HG03439 (cell line): ENCODE measurements at regions not wholly inside any gene's neighbourhood (a gene's known extent, or its start where the extent isn't known, plus 50 kb on each side); places are given as distances from the start of the nearest gene placed in this dataset.

Experiments
- ATAC-seq: cut with Tn5 transposase; IDR thresholded peaks from one replicate; pipeline ENCODE4 v1.9.1; 2021; ENCODE audit warnings: mild to moderate bottlenecking, moderate library complexity; ENCODE audit not compliant: unreplicated experiment

DNA sequence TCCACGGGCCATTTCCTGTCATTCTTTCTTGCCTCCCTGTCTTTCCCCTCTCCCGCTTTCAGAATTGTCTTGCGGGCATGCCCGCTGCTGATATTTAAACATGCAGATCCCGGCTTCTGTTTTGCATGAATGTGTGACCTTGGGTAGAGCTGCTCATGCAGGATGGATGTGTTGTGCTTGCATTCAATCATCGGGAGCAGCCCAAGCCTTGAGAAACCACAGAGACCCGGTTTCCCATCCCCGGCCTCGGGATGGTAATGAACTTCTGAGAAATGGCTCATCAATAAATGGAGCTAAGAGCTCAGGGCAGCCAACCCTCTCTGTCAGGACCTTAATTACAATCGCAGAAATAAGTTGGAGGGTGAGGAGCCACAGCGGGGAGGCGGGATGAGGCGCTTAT lies 303.7 kb upstream of the TNRC6C start:
- ATAC-seq, result no peak

DNA sequence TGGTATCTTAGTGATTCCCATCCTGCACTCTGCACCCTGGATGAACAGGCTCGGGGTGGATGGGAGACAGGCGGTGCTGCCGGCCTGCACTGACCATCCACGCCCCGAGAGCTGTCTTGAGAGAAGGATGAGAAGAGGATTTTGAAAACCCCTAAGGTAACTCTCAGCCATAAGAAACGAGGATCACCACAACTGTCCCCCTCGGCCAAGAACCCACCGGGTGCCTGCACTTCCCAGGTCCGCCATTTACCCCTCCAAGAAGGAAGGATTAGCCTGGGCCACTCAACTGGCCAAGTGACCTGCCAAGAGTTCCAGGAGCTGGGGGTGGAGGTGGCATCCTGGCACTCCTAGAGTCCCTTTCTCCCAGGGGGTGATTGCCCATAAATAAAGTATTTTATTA lies 302.4 kb upstream of the TNRC6C start:
- no peak for ATAC-seq

DNA sequence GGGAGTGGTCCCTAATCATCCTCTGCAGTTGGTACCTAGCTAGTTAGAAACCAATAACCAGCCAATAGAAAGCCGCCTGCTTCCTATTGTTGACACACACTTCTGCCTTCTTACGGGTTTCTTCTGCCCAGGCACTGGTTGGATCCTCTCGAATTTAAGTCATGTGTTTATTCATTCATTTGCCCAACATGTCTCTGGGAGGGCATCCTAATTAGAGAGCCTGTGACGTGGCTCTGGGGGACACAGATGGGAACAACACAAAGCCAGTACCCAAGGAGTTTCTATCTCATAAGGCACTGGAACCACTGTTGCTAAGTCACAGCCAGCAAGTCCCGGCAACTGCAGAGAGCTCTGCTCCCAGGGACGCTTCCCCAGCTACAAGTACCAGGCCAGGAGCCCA lies 300.7 kb upstream of the TNRC6C start:
- no peak for ATAC-seq

DNA sequence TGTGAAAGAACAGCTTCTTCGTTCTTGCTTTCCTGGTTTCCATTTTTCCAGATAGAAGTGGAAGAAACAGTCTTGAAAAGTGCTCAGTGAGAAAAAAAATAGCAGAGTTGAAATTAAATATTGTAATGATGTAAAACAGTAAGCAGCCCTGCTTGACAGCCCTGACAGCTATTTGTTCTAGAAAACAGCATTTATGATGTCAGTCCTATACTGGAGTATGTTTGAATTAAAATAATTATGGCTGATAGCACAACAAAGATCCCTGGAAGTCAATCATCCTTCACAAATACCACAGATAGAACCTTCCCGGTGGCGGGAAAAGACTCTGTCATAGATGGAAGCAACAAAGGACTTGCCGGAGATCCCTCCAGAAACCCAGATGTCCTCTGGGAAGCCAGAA lies 298.0 kb upstream of the TNRC6C start:
- ATAC-seq, result no peak

DNA sequence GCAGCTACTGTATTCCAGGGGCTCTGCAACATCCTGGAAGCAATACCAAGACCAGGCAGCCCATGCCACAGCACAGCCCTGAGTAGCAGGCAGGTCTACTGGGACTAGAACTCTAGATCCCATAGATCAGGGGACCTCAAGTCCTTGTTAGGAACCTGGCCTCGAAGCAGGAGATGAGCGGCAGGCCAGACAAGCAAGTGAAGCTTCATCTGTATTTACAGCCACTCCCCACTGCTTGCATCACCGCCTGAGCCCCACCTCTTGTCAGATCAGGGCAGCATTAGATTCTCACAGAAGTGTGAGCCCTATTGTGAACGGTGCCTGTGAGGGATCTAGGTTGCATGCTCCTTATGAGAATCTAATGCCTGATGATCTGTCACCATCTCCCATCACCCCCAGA lies 295.7 kb upstream of the TNRC6C start:
- no peak for ATAC-seq

DNA sequence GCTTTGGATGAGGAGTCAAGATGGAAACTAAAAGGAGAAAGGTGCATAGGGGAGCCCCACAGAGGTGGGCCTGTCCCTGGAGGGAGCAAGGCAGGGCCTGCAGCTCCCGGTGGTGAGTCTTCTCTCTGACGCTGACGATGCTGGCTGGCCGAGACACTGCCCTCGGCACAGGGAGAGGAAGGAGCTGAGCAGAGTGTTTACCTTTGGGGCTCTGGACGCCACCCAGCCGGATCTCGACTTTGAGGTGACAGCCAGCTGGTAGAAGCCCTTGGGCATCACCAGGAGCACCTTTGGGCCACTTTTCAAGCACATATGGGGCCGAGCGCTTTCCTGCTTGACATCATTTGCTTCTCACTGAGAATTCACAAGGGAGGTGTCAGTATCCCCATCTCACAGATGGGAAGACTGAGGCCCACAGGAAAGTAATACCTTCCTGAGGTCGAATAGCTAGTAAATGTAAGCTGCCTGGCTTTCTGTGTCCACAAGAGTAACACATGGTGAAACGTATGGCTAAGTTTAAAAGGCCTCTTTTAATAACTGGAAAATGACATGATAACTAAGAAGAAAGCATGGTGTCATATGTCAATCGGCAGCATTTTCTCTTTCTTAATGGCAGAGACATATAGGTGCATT lies 294.3 kb upstream of the TNRC6C start:
- no peak for ATAC-seq

DNA sequence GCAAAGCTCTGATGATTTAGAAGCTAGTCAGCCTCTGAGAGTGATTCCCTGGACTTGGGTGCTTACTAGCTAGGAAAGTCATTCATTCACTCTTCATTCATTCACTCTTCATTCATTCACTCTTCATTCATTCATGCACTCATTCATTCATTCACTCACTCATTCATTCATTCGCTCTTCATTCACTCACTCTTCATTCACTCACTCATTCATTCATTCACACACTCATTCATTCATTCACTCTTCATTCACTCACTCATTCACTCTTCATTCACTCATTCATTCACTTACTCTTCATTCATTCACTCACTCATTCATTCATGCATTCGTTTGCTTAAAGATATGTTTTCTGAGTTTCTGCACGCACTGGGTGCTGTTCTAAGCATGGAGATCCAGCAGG lies 292.7 kb upstream of the TNRC6C start:
- ATAC-seq, result no peak

DNA sequence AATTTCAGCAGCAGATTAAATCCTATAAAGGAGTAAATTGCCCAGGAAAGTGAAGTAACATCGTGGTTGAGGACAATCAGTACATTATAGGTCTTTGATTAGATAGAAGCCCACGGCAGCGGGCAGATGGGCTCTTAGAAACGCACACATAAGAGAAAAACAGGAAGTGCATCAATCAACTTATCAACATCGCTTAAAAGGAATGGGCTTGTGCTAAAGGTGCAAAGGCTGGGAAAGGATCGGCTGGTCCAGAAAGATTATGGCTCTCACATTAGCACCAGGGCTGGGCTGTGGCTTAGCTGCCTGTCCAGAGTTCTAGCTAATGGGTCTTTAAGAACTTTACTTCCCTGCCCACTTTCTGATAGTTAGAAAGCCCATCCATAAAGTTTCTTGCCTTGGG lies 292.0 kb upstream of the TNRC6C start:
- no peak for ATAC-seq

DNA sequence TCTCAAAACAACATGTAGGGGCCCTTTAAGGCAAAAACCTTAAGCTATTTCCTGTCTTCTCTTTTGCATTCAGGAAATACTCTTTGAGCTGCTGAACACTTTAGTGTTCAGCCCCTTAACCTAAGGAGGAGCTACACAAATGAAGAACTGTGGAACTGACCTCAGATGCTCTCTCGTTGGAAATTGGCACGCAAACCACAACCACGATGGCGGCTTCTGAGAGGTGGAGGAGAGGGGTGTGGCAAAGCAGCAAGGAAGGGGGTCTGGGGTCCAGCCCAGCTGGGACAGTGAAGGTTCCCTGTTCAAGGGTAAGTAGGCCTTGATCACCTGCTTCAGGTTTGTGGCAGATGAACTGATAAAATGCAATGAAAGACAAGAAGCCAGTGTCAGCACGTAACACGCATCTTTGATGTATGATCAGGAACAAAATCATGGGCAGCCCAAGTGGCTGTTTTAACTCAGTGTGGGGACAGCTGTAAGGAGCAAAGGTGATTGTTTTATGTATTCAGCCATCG lies 291.6 kb upstream of the TNRC6C start:
- ATAC-seq, result no peak

DNA sequence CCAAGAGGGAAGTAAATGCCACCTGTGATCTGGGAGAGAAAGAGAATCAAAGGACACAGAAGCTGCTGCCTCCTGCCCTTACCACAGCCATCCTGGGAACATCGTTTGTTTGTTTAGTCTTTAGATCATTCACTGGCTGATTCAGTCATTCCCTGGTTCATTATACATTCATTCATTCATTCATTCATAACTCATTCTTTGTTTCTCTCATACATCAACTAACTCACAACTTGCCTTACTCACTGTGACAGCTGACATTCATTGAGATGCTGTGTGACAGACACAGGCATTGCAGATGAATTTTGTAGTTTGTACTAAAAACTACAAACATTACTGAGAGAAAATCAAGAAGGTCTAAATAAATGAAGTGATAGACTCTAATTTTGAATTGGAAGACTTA lies 291.0 kb upstream of the TNRC6C start:
- no peak for ATAC-seq

DNA sequence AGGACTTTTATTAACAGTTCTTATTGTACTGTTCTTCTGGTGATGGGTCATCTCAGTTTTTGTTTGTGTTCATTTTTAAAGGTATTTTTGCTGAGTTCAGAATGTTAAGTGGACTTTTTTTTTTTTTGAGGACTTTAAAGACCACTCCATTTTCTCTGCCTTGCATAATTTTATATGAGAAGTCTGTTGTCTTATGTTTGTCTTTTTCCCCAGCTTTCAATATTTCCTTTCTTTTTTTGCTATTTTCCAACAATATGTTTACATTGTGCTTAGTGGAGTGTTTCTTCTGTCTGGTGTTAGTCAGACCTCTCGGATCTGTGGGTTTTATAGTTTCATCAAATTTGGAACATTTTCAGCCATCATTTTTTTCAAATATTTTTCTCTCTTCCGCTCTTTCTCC lies 290.0 kb upstream of the TNRC6C start:
- ATAC-seq, result no peak

DNA sequence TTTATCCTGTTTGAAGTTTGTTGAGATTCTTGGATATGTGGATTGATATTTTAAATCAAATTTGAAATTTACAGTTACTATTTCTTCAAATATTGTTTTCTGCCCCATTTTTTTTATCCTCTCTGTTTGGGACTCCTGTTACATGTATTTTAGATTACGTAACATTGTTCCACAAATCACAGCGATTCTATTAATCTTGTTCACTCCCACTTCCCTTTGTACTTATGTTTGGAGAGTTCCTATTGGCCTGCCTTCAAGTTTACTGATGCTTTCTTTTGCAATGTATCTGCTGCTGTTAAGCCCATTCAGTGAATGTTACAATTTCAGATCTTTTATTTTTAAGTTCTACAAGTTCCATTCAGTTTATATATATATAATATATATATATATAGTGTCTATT lies 288.3 kb upstream of the TNRC6C start:
- no peak for ATAC-seq

DNA sequence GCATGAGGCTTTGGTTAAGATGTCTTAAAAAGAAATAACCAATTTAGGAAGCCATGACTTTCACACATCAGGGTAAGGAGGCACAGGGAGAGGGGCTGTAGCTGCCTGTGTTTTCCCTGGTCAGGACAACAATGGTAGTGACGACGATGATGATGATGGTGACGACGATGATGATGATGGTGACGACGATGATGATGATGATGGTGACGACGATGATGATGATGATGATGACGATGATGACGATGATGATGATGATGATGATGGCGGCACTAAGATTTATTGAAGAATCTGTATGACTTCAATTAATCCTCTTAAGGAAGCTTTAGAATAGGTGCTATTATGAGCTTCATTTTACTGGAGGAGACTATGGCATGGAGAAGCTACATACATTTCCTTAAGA lies 284.1 kb upstream of the TNRC6C start:
- ATAC-seq, result no peak

DNA sequence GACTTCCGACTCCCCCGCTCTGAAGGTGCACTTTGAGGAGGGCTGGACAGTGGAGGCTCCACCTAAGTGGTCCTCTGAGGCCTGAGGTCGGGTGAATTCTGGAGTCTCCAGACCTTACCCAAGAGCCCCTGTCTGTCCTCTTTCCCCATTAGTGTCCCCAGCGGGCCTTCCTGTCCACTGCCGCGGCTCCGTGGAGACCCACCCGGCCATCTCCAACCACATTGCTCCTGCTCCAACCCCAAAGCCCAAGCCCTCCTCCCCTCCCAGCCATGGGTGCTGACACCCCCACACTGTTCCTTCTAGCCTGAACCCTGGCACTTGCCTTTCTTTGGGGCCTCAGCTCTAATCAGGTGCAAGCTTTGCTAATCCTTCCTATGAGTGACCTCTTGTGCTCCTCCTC lies 283.1 kb upstream of the TNRC6C start:
- ATAC-seq, result no peak

DNA sequence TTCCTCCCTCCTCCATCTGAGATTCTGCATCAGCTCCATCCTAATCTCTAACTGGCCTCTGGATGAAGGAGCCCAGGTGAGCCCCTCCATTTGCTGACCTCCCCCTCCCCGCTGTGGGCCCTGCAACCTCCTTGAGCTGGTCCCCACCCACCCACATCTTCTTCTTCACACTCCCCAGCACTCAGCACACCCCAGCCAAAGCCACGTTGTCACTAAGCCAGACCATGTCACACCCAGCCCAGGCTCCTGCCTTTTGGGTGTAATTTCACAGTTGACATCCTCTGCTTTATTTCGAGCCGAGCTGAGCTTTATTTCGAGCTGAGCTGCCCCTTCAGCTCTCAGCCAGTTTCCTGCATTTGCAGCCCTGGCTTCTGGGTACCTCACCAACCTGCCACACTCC lies 282.7 kb upstream of the TNRC6C start:
- no peak for ATAC-seq

DNA sequence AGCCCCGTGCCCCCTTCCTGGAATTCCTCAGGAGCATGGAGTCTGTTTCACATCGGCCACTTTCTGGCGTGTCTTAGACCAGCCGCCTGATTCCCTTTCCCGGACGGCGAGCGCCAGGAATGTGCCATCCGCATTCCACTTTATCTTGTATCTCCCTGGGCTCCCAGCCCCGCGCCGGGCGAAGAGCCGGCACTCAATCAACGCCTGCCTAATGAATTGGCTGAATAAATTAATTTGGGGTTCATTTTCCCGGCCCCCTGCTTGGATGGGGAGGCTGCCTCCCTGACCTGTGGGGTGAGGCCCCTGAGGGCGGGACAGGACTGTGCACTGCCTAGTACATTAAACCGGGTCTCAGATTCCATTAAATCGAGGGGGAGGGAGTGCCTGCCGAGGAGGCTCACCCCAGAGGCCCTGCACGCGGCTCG lies 282.3 kb upstream of the TNRC6C start:
- no peak for ATAC-seq

DNA sequence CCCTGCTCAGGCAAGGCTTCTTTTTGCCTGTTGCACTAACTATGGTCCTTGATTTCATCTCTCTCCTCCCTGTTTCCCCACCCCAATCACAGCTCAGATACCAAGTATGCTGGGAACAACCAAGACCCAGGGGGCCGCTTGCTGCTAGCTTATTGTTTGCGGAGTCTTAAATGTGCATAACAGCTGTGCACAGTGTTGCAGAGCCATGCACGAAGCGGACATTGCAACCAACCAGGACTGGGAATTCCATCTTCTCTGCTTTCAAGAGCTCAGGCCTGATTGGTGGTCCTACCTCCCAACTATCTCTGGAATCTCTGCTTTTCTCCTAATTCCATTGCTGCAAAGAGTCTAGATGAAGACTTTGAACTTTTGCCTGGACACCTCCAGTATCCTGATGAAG lies 281.3 kb upstream of the TNRC6C start:
- no peak for ATAC-seq

DNA sequence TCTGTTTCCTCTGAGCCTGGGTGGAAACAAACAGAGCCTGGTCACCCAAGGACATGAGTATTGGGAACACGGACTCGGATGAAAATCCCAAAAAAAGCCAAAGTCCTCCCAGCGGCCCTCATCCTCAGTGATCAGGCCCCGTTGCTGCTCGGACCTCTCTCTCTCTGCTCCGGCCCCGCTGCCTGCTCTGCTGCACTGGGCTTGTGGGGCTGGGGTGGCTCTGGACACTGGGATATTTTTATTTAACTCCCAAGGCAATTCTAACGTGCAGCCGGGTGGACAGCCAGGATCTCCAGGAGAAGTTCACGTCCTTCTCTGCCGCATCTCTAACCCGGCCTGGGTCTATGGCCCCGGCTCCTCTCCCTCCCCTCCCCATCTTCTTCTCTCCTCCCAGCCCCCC lies 280.9 kb upstream of the TNRC6C start:
- no peak for ATAC-seq

DNA sequence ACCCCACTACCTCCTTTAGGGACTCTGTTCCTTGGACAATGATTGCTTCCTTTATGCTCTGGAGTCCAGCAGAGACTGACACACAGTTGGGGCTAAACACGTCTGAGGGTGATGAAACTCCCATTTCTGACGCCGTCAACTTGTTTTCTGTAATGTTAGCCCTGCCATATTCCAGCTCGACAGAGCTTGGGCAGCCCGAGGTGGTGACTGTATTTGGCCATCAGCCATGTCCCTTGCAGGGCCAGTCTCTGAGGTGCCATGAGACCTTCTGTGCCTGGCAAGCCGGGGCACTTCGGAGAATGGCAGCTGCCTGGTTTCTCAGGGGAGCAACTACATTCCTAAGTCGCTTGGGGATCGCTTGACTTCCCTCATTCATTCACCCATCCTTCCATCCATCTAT lies 278.9 kb upstream of the TNRC6C start:
- no peak for ATAC-seq

DNA sequence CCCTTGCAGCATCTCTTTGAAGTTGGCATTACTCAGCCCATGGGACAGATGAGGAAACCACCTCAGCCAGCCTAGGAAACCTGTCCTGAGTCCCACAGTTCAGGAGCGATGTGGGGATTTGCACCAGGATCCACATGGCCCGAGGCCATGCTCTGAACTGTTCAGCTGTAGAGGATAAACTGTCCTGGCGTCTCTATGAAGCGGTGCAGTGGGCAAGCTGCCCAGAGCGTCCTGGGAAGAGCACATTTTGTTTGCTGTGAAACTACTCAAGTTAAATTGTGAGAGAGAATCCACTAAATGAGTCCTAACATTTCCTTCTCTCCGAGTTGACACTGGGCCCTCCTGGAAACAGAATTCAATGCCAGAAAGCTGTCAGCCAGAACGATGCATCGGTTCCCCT lies 276.6 kb upstream of the TNRC6C start:
- ATAC-seq, result no peak

DNA sequence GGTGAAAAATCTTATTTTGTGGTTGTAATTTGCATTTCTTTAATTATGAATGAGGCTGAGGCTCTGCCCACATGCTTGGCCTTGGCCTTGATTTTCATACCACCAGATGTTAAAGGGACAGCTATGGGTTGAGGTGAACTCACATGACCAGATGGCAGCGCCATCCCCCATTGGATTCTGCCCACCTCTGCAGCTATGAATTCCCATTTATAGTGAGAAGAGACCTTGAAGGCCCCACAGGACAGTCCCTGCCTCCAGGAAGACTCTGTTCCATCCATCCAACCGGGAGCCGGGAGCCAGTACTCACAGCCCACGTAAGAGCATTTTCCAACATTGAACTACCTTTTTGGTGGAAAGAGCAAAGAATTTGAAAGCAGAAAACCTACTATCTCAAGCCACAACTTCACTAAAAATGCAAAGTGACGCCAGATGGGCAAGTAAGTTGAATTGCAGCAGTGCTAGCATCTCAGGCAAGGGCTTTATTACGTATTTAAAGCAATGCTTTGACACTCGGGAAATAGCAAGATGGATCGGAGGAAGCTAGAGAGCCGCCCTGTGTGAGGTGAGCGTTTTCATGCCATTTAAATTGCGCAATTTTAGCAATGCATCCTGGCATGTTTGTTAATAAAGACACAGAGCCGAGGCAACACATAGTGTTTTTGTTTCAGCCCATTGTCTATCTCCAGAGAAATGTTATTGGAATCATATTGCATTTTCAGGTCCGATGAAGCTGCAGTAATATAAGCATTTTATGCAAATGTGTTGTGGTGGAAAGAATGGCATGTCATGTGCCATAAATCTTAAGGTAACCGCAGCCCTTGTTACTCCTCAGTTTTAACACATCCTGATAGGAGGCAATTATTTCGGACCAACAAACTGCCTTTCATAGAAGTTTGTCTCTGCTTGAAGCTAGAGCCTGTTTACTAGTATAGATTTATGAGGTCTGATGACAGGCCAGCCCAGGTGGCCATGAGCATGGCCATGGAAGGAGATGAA lies 273.4 kb upstream of the TNRC6C start:
- ATAC-seq, result no peak

DNA sequence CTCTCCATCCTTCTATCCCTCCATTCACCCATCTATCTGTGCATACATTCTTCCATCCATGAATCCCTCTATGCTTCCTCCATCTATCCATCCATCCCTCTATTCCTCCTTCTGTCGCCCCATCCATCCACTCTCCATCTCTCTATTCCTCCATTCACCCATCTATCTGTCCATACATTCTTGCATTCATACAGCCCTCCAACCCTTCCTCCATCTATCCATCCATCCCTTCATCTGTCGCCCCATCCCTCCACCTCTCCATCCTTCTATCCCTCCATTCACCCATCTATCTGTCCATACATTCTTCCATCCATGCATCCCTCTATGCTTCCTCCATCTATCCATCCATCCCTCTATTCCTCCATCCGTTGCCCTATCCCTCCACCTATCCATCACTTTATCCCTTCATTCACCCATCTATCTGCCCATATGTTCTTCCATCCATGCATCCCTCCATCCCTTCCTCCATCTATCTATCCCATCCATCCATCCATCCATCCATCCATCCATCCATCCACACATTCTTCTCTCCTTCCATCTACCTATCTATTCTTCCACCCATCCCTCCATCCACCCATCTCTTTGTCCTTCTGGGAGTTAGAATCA lies 272.5 kb upstream of the TNRC6C start:
- ATAC-seq, result no peak
